Liver (tissue), 8 donors: ENCODE measurements at regions not wholly inside any gene's neighbourhood (a gene's known extent, or its start where the extent isn't known, plus 50 kb on each side); places are given as distances from the start of the nearest gene placed in this dataset.

Experiments
- DNase-seq: peaks from one replicate; pipeline ENCODE4 v3.0.0-alpha.2; 2017; ENCODE audit warnings: low spot score
- H3K27ac ChIP-seq, 2 donors: one replicate each; pipeline ENCODE4 v1.7.0; 2013; ENCODE audit warnings: inconsistent platforms in 2 of 2, low read length in 2 of 2, control low read depth in 1 of 2, low read depth in 1 of 2, mild to moderate bottlenecking in 1 of 2
- H3K27me3 ChIP-seq, 4 donors: one replicate each; pipeline versions ENCODE4 v1.6.1 to v1.7.0; 2013; ENCODE audit warnings: low read length in 3 of 4, inconsistent platforms in 1 of 4, mild to moderate bottlenecking in 1 of 4, moderate library complexity in 1 of 4; ENCODE audit not compliant: control insufficient read depth in 4 of 4, insufficient read depth in 4 of 4
- H3K36me3 ChIP-seq, 4 donors: one replicate each; pipeline versions ENCODE4 v1.6.1 to v1.7.0; 2013; ENCODE audit warnings: low read length in 3 of 4, mild to moderate bottlenecking in 3 of 4, low read depth in 1 of 4, moderate library complexity in 1 of 4; ENCODE audit not compliant: control insufficient read depth in 4 of 4, insufficient read depth in 3 of 4
- H3K4me1 ChIP-seq, 4 donors: one replicate each; pipeline versions ENCODE4 v1.6.1 to v1.7.0; 2013; ENCODE audit warnings: low read length in 3 of 4, mild to moderate bottlenecking in 3 of 4, moderate library complexity in 1 of 4; ENCODE audit not compliant: control insufficient read depth in 4 of 4, insufficient read depth in 4 of 4
- H3K4me3 ChIP-seq, 3 donors: one replicate each; pipeline versions ENCODE4 v1.6.1 to v1.7.0; 2013; ENCODE audit warnings: low read length in 3 of 3, control low read depth in 1 of 3, low read depth in 1 of 3, mild to moderate bottlenecking in 1 of 3
- H3K9ac ChIP-seq, 2 donors: one replicate each; pipeline ENCODE4 v1.7.0; 2013; ENCODE audit warnings: low read length in 2 of 2, mild to moderate bottlenecking in 2 of 2, moderate library complexity in 2 of 2, control low read depth in 1 of 2, low read depth in 1 of 2
- H3K9me3 ChIP-seq, 4 donors: one replicate each; pipeline versions ENCODE4 v1.6.1 to v1.7.0; 2013; ENCODE audit warnings: low read length in 3 of 4; ENCODE audit not compliant: control insufficient read depth in 4 of 4
- EGR1 ChIP-seq, 2 donors: IDR thresholded peaks; 2 replicates each; pipeline ENCODE4 v1.6.1; 2016 to 2018; ENCODE audit warnings: antibody characterized with exemption in 2 of 2, low read depth in 2 of 2
- FOXA1 ChIP-seq: IDR thresholded peaks from 2 replicates; pipeline ENCODE4 v1.6.1; 2016; ENCODE audit warnings: antibody characterized with exemption
- FOXA2 ChIP-seq: IDR thresholded peaks from 2 replicates; pipeline ENCODE4 v1.6.1; 2016; ENCODE audit warnings: antibody characterized with exemption
- GABPA ChIP-seq, 2 donors: IDR thresholded peaks in 1 of 2; conservative IDR thresholded peaks in 1 of 2; 2 replicates each; pipeline ENCODE4 v1.6.1; 2016; ENCODE audit warnings: antibody characterized with exemption in 2 of 2, mild to moderate bottlenecking in 1 of 2, moderate library complexity in 1 of 2
- HNF4A ChIP-seq, 2 donors: conservative IDR thresholded peaks; 2 replicates each; pipeline ENCODE4 v1.6.1; 2016; ENCODE audit warnings: antibody characterized with exemption in 2 of 2, mild to moderate bottlenecking in 2 of 2
- HNF4G ChIP-seq: IDR thresholded peaks from 2 replicates; pipeline ENCODE4 v1.6.1; 2016; ENCODE audit warnings: antibody characterized with exemption
- JUND ChIP-seq, 2 donors: IDR thresholded peaks; 2 replicates each; pipeline ENCODE4 v1.6.1; 2016; ENCODE audit warnings: antibody characterized with exemption in 2 of 2
- MAX ChIP-seq: IDR thresholded peaks from 2 replicates; pipeline ENCODE4 v1.6.1; 2016; ENCODE audit warnings: antibody characterized with exemption
- NR2F2 ChIP-seq: IDR thresholded peaks from 2 replicates; pipeline ENCODE4 v1.6.1; 2016; ENCODE audit warnings: antibody characterized with exemption
- RAD21 ChIP-seq, 2 donors: IDR thresholded peaks; 2 replicates each; pipeline ENCODE4 v1.6.1; 2016; ENCODE audit warnings: antibody characterized with exemption in 2 of 2, mild to moderate bottlenecking in 2 of 2
- SP1 ChIP-seq: IDR thresholded peaks from 2 replicates; pipeline ENCODE4 v1.6.1; 2018; ENCODE audit warnings: antibody characterized with exemption, mild to moderate bottlenecking
- TAF1 ChIP-seq: conservative IDR thresholded peaks from 2 replicates; pipeline ENCODE4 v1.6.1; 2016; ENCODE audit warnings: antibody characterized with exemption, mild to moderate bottlenecking
- YY1 ChIP-seq: IDR thresholded peaks from 2 replicates; pipeline ENCODE4 v1.6.1; 2016; ENCODE audit warnings: antibody characterized with exemption, mild to moderate bottlenecking
- ZBTB33 ChIP-seq: IDR thresholded peaks from 2 replicates; pipeline ENCODE4 v1.6.1; 2016; ENCODE audit warnings: antibody characterized with exemption
- WGBS: extraction: QIAGEN DNeasy Blood & Tissue Kit; methylation state at CpG from one replicate; pipeline ENCODE4 v1.1.7; 2013; 5-methylcytosine and 5-hydroxymethylcytosine counted together
- TF ChIP-seq, protein P1 (sequence below): IDR thresholded peaks from 2 replicates; pipeline ENCODE4 v1.6.1; 2016; ENCODE audit warnings: antibody characterized with exemption, mild to moderate bottlenecking
- TF ChIP-seq, protein P2 (sequence below): fragments of 150-350 bp; IDR thresholded peaks from 2 replicates; pipeline ENCODE4 v1.5.1; 2017; ENCODE audit warnings: improper control_type of control experiment, low read depth, low read length; ENCODE audit not compliant: missing input control
- donor health status: healthy.
- donor health status: healthy.
- donor health status: healthy.
- donor health status: healthy.
- donor health status: healthy.

DNA sequence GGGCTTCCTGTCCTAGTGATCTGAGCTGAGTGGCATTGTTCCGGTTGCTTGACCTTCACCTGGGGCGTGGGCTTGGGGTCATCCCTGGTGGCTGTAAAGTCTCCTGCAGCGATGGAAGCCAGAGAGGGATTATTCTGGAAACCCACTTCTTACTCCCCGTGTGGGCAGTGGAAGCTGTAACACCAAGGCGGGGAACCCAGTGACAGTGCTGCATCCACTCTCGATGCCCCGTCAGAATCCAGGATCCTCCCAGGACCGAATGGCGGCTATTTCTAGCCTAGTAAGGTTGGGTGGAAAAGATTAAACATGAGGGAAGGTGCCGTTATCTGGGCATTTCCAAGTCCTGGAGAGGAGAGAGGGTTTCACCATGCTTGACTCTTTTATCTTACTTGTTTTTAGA lies 280.6 kb downstream of the ZNF536 start:
- no peak for TF ChIP-seq NR2F2
- no peak for TF ChIP-seq SP1
- TF ChIP-seq HNF4A (conservative IDR thresholded peaks at IDR 0.05), result no peak
- no peak for TF ChIP-seq FOXA2
- no peak for TF ChIP-seq RAD21 (IDR thresholded peaks at IDR 0.05)
- TF ChIP-seq HNF4G, result no peak
- TF ChIP-seq ZBTB33, result no peak
- no peak for TF ChIP-seq YY1
- H3K4me1 ChIP-seq, result no peaks in the 10 kb centered on the region
- no peaks in the 10 kb centered on the region for H3K9me3 ChIP-seq
- no peak overlapping the region for H3K27ac ChIP-seq
- H3K27me3 ChIP-seq, result peaks cover 0 to 3% (median 0%) of the 10 kb centered on the region in 4 donors
- no peak overlapping the region for H3K4me3 ChIP-seq
- H3K9ac ChIP-seq, result no peak overlapping the region
- H3K36me3 ChIP-seq, result no peaks in the 10 kb centered on the region
- WGBS, result 86% methylated on average over 10 of the region's 10 CpGs
- DNase-seq, result no peak

DNA sequence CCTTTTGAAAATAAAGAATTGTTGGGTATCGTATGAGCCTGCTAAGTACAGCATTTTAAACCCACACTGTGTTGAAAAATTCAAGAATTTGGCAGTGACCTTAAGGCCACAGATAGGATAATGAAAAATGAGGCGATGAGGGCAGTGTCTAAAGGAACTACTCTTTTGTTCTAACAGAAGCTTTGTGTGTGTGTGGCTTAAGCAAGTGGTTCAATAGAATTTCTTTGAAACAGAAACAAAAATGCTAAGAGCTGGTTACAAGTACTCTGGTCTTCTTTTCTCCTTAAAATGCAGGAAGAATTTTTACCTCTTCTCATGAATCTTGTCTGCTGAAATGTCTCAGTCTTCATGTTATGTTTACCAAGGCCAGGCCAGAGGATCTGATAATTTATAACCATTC lies 279.5 kb downstream of the ZNF536 start:
- peaks cover 0 to 3% (median 1%) of the 10 kb centered on the region in 4 donors for H3K27me3 ChIP-seq
- H3K9me3 ChIP-seq, result no peaks in the 10 kb centered on the region
- no peak overlapping the region for H3K4me3 ChIP-seq
- no peaks in the 10 kb centered on the region for H3K36me3 ChIP-seq
- no peak overlapping the region for H3K9ac ChIP-seq
- H3K27ac ChIP-seq, result no peak overlapping the region
- 89% methylated on average over 2 of the region's 2 CpGs for WGBS
- DNase-seq, result no peak
- H3K4me1 ChIP-seq, result no peaks in the 10 kb centered on the region
- TF ChIP-seq YY1 (no peak), EGR1 (IDR thresholded peaks at IDR 0.05; ENCODE audit: low read depth in 2 of 2) (no peak), TAF1 (no peak), JUND (IDR thresholded peaks at IDR 0.05) (no peak), HNF4A (conservative IDR thresholded peaks at IDR 0.05) (no peak), GABPA (IDR thresholded peaks at IDR 0.05 in 1 of 2, conservative IDR thresholded peaks at IDR 0.05 in 1 of 2) (no peak), ZBTB33 (no peak), HNF4G (no peak), FOXA1 (no peak), MAX (no peak), FOXA2 (no peak), SP1 (no peak), NR2F2 (no peak), RAD21 (IDR thresholded peaks at IDR 0.05) (no peak)
- TF ChIP-seq, protein P1, sequence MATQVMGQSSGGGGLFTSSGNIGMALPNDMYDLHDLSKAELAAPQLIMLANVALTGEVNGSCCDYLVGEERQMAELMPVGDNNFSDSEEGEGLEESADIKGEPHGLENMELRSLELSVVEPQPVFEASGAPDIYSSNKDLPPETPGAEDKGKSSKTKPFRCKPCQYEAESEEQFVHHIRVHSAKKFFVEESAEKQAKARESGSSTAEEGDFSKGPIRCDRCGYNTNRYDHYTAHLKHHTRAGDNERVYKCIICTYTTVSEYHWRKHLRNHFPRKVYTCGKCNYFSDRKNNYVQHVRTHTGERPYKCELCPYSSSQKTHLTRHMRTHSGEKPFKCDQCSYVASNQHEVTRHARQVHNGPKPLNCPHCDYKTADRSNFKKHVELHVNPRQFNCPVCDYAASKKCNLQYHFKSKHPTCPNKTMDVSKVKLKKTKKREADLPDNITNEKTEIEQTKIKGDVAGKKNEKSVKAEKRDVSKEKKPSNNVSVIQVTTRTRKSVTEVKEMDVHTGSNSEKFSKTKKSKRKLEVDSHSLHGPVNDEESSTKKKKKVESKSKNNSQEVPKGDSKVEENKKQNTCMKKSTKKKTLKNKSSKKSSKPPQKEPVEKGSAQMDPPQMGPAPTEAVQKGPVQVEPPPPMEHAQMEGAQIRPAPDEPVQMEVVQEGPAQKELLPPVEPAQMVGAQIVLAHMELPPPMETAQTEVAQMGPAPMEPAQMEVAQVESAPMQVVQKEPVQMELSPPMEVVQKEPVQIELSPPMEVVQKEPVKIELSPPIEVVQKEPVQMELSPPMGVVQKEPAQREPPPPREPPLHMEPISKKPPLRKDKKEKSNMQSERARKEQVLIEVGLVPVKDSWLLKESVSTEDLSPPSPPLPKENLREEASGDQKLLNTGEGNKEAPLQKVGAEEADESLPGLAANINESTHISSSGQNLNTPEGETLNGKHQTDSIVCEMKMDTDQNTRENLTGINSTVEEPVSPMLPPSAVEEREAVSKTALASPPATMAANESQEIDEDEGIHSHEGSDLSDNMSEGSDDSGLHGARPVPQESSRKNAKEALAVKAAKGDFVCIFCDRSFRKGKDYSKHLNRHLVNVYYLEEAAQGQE, result no peak
- TF ChIP-seq, protein P2, sequence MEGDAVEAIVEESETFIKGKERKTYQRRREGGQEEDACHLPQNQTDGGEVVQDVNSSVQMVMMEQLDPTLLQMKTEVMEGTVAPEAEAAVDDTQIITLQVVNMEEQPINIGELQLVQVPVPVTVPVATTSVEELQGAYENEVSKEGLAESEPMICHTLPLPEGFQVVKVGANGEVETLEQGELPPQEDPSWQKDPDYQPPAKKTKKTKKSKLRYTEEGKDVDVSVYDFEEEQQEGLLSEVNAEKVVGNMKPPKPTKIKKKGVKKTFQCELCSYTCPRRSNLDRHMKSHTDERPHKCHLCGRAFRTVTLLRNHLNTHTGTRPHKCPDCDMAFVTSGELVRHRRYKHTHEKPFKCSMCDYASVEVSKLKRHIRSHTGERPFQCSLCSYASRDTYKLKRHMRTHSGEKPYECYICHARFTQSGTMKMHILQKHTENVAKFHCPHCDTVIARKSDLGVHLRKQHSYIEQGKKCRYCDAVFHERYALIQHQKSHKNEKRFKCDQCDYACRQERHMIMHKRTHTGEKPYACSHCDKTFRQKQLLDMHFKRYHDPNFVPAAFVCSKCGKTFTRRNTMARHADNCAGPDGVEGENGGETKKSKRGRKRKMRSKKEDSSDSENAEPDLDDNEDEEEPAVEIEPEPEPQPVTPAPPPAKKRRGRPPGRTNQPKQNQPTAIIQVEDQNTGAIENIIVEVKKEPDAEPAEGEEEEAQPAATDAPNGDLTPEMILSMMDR, result no peak
